Testis (tissue), 2 donors: ENCODE measurements at regions not wholly inside any gene's neighbourhood (a gene's known extent, or its start where the extent isn't known, plus 50 kb on each side); places are given as distances from the start of the nearest gene placed in this dataset.
A peak's percentile ranks its signal among the peaks of the same experiment; 100 is the strongest.
"Not testable (repeated sequence)": the region's sequence is repeated elsewhere in the genome, so short reads cannot be mapped to it uniquely, and the experiment has no call there.

Source experiments
- DNase-seq: peaks from one replicate; pipeline ENCODE4 v3.0.0-alpha.2; 2019
- H3K27ac ChIP-seq, 2 donors: fragments of 200-600 bp; sonication (generic); one replicate each; pipeline ENCODE4 v1.5.1; 2019
- H3K27me3 ChIP-seq: fragments of 200-600 bp; sonication (generic); one replicate; pipeline ENCODE4 v1.5.1; 2019
- H3K36me3 ChIP-seq: fragments of 200-600 bp; sonication (generic); one replicate; pipeline ENCODE4 v1.5.1; 2017; ENCODE audit warnings: low read depth; ENCODE audit errors: missing control alignments
- H3K4me1 ChIP-seq: fragments of 200-600 bp; sonication (generic); one replicate; pipeline ENCODE4 v1.5.1; 2019
- H3K4me3 ChIP-seq, 2 donors: fragments of 200-600 bp; sonication (generic); one replicate each; pipeline ENCODE4 v1.5.1; 2017 to 2019
- H3K9me3 ChIP-seq: fragments of 200-600 bp; sonication (generic); one replicate; pipeline ENCODE4 v1.5.1; 2017
- POLR2A ChIP-seq: fragments of 450-650 bp; IDR thresholded peaks from one replicate; pipeline ENCODE4 v1.6.1; 2017; ENCODE audit warnings: antibody characterized with exemption, mild to moderate bottlenecking, moderate library complexity
- WGBS, 2 donors: methylation state at CpG; one replicate each; pipeline ENCODE4 v1.1.5; 2018; 5-methylcytosine and 5-hydroxymethylcytosine counted together
- intact Hi-C: fragments of 100-400 bp; cut with DNase I; formaldehyde crosslinking; loops from one replicate; pipeline ENCODE4 v1.15.1; 2023; ENCODE audit warnings: low total_unique reads
- TF ChIP-seq, protein P1 (sequence below), 3 experiments: fragments of 450-650 bp in 2 of 3; fragments of 200-600 bp in 1 of 3; sonication (generic) in 1 of 3; IDR thresholded peaks; one replicate each; pipeline ENCODE4 v1.5.1; 2016 to 2019; ENCODE audit warnings: antibody characterized with exemption in 3 of 3, mild to moderate bottlenecking in 2 of 3, moderate library complexity in 1 of 3

DNA sequence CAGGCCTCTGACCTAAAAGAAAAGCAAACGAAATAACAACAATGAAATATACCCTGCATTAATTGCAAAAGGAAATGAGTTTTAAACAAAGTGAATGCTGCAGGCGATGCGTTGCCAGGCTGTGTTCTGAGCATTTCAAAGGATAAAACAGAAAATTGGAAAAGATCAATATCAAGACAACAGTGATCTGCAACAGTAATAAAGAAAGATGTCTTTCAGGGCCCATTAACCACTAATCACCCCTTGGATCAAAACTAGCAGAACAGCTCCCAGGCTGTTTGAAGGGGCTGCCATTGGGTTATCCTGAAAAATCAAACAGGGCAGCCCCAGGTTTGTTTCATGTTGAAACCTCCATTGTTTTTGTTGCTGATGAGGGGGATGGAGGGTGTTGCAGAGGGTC is 219.2 kb downstream of the FGFR2 start:
- TF ChIP-seq, protein P1, sequence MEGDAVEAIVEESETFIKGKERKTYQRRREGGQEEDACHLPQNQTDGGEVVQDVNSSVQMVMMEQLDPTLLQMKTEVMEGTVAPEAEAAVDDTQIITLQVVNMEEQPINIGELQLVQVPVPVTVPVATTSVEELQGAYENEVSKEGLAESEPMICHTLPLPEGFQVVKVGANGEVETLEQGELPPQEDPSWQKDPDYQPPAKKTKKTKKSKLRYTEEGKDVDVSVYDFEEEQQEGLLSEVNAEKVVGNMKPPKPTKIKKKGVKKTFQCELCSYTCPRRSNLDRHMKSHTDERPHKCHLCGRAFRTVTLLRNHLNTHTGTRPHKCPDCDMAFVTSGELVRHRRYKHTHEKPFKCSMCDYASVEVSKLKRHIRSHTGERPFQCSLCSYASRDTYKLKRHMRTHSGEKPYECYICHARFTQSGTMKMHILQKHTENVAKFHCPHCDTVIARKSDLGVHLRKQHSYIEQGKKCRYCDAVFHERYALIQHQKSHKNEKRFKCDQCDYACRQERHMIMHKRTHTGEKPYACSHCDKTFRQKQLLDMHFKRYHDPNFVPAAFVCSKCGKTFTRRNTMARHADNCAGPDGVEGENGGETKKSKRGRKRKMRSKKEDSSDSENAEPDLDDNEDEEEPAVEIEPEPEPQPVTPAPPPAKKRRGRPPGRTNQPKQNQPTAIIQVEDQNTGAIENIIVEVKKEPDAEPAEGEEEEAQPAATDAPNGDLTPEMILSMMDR (IDR thresholded peaks at IDR 0.05) = no peak
- TF ChIP-seq POLR2A = no peak
- no peak for DNase-seq
- intact Hi-C loops = no loop called here

DNA sequence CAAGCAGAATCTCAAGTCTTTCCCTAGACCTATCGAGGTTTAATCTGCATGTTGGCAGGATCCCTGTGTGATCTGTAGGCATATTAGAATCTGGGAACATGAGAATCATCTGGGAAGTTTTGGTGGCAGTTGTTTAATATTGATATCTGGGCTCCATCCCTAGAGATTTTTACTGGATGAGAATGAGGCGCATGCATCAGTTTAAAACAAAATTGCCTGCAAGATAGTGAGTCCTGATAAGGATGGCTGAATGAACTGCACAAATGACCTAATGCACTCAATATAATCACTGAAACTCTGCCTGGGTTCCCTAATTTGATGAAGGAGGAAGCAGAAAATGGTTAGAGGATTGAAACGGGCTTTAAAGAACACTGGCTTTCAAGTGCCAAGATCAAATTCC is 218.0 kb downstream of the FGFR2 start:
- DNase-seq = no peak
- TF ChIP-seq, protein P1 (IDR thresholded peaks at IDR 0.05) = no peak
- no peak for TF ChIP-seq POLR2A
- Histone ChIP-seq H3K27me3 (no peaks in the 10 kb centered on the region), H3K27ac (no peak overlapping the region), H3K9me3 (no peaks in the 10 kb centered on the region), H3K36me3 (no peaks in the 10 kb centered on the region), H3K4me1 (no peaks in the 10 kb centered on the region), H3K4me3 (no peak overlapping the region)
- WGBS, 2 donors = 74 to 80% methylated on average over 3 of the region's 3 CpGs
- intact Hi-C loops = no loop called here

More for the DNA sequence above, 219.2 kb downstream of the FGFR2 start:
- H3K9me3 ChIP-seq = no peaks in the 10 kb centered on the region
- no peaks in the 10 kb centered on the region for H3K4me1 ChIP-seq
- no peak overlapping the region for H3K27ac ChIP-seq
- no peaks in the 10 kb centered on the region for H3K36me3 ChIP-seq
- H3K4me3 ChIP-seq = no peak overlapping the region
- 78 to 85% methylated on average over 3 of the region's 3 CpGs for WGBS, 2 donors
- no peaks in the 10 kb centered on the region for H3K27me3 ChIP-seq

DNA sequence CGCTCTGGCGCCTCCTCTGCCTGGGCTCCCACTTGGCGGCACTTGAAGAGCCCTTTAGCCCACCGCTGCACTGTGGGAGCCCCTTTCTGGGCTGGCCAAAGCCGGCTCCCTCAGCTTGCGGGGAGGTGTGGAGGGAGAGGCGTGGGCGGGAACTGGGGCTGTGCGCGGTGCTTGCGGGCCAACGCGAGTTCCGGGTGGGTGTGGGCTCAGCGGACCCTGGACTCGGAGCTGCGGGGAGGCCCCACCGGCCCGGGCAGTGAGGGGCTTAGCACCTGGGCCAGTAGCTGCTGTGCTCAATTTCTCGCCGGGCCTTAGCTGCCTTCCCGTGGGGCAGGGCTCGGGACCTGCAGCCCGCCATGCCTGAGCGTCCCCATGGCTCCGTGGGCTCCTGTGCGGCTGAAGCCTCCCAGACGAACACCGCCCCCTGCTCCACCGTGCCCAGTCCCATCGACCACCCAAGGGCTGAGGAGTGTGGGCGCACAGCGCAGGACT is 216.2 kb downstream of the FGFR2 start:
- DNase-seq, intact Hi-C loops, H3K27ac ChIP-seq, H3K9me3 ChIP-seq, H3K36me3 ChIP-seq, H3K27me3 ChIP-seq, H3K4me1 ChIP-seq: not testable (repeated sequence)
- peak overlapping the region; percentile 15 to 29 for H3K4me3 ChIP-seq
- WGBS, 2 donors = 71 to 87% methylated on average over 19 to 33 of the region's 33 CpGs

DNA sequence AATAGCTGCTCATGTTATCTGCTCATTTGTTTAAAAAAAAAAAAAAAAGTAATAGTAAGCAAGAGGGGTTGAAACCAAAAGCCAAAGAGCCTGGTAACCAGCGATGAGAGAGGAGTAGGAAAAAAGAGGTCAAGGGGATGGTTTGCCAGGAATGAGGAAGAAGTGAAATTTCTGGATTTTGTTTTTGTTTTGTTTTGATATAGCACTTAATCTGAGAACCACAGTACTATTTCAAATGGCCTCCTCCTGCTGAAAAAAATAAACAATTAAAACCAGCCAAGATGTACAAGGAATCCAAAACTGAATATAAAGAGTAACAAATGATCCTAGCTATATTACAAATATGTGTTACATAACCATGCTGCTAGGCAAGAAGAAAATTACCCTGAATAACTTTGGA is 213.1 kb downstream of the FGFR2 start:
- intact Hi-C loops = no loop called here
- no peak for DNase-seq
- Histone ChIP-seq H3K9me3 (no peaks in the 10 kb centered on the region), H3K27me3 (no peaks in the 10 kb centered on the region), H3K36me3 (no peaks in the 10 kb centered on the region), H3K4me3 (no peak overlapping the region), H3K27ac (no peak overlapping the region), H3K4me1 (no peaks in the 10 kb centered on the region)
- 66 to 68% methylated on average over 1 of the region's 1 CpG for WGBS, 2 donors
- no peak for TF ChIP-seq POLR2A
- TF ChIP-seq, protein P1 (IDR thresholded peaks at IDR 0.05) = no peak

DNA sequence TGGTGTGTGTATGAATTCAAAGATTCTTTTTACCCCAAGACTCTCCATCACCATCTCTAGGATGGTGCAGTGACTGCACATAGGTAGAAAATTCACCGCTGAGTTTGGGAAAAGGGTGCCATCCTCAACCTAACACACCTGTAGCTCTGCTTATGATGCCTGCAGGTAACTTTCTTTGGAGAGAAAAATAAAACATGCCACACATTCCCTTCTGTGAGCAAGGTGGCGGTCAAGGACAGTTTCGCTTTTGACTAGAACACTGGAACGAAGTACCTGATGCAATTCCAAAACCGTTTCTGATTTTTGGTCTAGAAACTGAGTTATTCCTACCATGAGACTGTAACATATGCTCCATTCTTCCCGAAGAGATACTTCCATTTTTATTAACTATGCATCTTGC is 205.6 kb downstream of the FGFR2 start:
- intact Hi-C loops = no loop called here
- Histone ChIP-seq H3K27ac (no peak overlapping the region), H3K9me3 (no peaks in the 10 kb centered on the region), H3K4me1 (no peaks in the 10 kb centered on the region), H3K27me3 (no peaks in the 10 kb centered on the region), H3K36me3 (no peaks in the 10 kb centered on the region), H3K4me3 (no peak overlapping the region)
- TF ChIP-seq, protein P1 (IDR thresholded peaks at IDR 0.05) = no peak
- TF ChIP-seq POLR2A = no peak
- 70 to 74% methylated on average over 6 of the region's 6 CpGs for WGBS, 2 donors
- DNase-seq = no peak
